ENCODE measurements at regions not wholly inside any gene's neighbourhood (a gene's known extent, or its start where the extent isn't known, plus 50 kb on each side); places are given as distances from the start of the nearest gene placed in this dataset.
"Not testable (repeated sequence)": the region's sequence is repeated elsewhere in the genome, so short reads cannot be mapped to it uniquely, and the experiment has no call there.

DNA sequence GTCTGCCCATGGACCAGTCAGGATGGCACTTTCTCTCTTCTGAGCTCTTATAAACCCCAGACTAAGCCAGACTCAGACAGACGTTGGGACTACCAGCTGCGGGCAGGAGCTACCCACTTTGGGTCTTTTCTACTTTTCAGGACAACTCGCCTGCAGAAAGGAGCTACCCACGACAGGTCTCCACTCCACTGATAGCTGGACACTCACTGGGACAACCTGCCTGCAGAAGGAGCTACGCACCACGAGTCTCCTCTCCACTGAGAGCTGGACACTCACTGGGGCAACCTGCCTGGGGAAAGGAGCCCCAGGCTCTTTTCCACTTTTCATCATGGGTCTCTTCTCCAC is 1440.2 kb upstream of the ACO1 start:
- no peak for DNase-seq (ENCODE audit: low read depth in 2 of 2)

DNA sequence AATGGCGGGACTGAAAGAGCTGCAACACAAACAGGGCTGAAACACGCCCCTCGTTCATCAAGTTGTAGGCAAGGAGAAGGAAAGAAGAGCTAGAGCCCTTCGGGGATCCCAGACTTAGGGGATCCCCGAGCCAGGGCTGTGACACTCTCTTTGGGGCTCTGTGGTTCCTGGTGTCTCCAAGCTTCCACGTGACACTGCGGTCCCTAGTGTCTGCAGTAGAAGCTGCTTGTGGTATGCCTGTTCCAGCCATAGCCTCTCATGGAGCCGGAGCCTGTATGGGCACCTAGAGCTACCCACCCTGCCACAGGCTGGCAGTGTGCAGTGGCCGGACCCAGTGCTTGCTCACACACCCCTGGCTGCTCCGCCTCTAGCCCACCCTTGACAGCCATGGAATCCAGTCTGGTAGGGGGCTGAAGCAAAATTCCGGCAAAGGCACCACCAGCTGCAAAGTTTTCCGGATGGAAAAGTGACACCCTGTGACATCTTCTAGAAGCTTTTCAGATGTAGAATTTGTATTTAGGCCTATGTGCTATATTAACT is 1439.6 kb upstream of the ACO1 start:
- no peak for DNase-seq (ENCODE audit: low read depth in 2 of 2)

DNA sequence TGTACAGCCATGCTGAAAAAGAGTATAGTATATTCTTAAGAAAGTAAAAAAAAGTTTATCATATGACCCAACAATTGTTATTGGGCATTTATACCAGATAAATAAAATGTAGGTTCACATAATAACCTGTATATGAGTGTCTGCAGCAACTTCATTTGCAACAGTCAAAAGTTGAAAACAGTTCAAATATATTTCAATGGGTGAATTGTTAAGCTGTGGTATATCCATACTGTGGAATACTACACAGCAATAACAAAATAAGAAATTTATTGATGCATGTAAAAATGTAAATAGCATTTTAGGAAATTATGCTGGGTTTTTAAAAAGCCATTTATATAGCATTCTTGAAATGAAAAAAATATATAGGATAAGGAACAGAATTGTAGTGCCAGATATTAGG is 1420.1 kb upstream of the ACO1 start:
- DNase-seq (ENCODE audit: low read depth in 2 of 2): no peak

DNA sequence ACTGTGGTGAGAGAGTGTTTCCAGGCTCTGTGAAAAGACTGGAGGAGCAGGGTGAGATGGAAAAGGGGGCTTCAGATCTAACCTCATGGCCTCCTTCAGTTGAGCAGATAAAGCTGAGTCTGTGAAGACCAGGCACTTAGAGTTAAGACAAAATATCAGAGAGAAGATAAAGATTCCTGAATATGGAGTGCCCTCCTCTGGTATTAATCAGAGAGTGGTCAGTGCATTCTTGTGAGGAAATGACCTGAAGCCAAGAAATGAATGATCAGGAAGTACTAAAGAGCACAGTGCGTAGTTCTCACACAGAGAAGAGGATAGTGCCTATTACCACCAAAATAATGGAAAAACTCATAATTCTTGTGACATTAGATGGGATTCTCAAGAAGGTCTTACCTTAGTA is 1417.0 kb upstream of the ACO1 start:
- no peak for DNase-seq (ENCODE audit: low read depth in 2 of 2)

DNA sequence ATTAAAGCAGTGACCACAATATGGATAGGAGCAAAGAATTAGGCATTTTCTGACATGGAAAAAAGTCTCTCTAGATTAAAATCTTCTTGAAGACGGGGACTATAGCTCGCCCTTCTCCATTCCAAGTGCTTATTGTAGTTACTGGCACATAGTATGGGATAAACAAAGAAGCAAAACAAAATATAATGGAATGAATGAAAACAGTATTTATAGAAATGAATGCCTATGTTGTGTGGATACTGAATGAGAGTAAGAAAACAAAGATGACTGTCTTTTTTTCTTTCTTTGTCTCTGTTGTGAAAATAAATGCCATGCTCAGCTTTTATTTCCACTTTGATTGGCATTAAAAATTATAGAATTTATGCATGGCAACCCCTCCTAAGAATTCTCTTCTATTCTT is 1414.3 kb upstream of the ACO1 start:
- DNase-seq (ENCODE audit: low read depth in 2 of 2): no peak

DNA sequence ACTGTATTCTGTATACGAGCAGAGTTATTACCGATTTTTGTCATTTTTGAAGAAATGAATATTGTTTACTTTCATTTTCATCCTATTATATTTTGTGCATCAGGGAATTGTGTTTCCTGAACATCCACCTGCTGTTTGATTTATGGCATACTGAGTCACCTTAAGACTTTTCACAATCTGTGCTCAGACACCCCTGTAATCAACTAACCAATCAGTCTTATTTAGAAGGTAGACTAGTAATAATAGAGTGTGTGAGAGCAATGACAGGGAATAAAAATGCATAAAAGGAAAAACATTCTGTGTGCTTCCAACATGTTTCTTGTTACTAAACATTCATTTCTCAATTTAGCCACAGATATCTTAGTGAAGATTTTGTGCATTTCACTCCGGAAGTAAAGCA is 1413.6 kb upstream of the ACO1 start:
- no peak for DNase-seq (ENCODE audit: low read depth in 2 of 2)

DNA sequence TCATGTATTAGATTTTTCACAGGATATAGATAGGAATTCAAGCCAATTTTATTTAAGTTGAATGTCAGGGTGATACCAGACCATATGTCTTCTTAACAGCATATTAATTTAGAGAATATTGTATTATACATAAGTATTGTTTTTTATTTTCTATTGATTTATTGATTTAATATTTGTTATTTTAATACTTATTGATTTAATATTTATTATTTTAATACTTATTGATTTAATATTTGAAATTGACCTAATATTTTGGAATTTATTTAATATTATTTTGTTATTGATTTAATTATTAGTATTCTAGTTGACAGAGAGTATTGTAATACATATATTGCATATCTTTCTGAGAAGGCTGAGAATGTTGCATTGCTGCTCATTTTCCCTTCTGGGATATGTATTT is 1411.8 kb upstream of the ACO1 start:
- no peak for DNase-seq (ENCODE audit: low read depth in 2 of 2)

DNA sequence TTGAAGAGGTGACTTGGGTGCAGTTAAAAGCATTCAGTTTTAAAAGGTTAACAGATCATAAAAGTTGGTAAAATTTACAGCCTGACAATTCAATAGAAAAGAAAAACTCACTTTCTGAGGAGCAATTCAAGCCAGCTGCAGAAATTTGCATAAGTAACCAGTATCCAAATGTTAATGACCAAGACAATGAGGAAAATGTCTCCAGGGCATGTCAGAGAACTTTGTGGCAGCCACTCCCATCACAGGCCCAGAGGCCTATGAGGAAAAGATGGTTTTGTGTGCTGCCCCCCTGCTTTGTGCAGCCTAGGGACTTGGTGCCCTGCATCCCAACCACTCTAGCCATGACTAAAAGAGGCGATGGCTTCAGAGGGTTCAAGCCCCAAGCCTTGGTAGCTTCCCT is 1406.5 kb upstream of the ACO1 start:
- no peak for DNase-seq (ENCODE audit: low read depth in 2 of 2)

DNA sequence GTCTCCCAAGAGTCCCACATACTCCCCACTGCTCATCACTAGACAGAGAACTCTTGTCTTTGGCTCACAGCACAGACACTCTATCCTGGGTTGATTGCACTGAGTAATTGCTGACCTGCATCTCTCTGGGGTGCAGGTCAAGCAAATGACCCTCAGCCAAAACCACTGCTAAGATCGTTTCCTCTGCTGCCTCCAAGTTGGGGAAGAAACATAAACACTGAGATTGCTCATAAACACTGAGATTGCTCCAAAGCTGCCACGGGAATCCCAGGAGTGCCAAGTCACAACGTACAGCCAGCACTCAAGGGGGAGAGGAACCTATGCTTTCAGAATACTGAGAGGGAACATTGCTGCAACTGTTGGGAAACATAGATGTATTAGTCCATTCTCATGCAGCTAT is 1402.1 kb upstream of the ACO1 start:
- no peak for DNase-seq (ENCODE audit: low read depth in 2 of 2)

DNA sequence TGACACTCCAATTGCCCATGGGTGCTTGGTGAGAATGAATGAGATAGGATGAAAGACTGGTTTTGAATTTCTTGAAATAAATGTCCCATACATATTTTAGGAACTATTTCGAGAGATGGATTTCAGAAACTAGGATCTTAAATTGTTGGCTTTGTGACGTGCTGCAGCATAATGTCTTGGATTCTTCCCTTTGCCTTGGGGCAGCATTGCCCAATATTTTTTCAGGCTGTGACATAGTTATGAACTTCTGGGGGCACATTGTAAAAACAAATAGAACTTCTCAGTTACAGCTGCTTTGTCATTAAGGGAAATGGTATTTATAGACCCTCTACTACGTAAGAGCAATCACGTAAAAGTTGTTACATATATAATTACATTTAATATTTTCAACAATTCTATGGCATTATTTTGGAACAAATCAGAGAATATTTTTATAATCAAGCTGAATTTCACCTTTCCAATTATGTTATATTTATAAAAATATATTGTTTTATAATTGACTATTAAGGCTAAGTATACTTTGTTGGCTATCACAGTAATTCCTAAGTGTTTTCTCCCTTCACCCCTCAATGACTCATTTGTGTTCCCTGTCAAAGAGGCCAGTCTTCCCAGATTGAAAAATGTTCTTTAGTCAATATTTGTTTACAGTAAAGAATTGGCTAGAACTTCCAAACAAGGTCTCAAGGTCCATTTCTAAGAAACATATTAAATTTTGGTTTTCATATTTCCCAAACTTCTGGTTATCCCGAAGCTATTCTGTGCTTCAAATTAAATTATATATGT is 1388.3 kb upstream of the ACO1 start:
- no peak for DNase-seq (ENCODE audit: low read depth in 2 of 2)

DNA sequence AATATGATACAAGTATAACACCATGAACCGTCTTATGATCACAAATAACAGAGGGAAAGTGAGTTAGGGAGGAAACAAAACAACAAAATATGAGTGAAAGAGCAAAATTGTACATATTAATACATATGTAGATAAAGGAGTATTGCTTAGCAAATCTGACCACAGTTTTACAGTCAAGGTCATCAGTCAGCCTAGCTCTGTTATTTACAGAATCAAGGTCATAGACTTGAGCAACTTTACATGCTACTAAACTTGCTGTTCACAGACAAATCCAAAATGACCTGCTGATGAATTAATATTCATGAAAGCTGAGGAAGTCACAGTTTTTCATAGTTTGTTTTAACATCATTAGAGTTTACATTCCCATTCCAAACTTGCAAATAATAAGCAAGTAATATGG is 1387.7 kb upstream of the ACO1 start:
- DNase-seq (ENCODE audit: low read depth in 2 of 2): no peak

DNA sequence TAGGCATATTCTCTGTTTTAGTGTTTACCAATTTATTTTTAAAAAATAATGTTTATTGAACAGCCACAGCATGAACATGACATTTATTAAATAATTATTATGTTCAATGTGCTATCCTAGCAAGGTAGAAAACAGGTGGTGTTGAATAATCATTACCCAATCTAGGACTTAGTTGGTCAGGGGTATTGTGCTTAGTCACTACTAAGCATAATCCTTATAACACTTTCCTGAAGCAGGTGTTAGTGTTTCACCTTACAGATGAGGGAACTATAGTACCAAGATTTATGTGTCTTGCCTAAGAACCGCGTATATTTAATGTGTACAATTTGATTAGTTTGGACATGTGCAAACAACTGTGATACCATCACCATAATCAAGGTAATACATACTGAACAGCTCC is 1387.2 kb upstream of the ACO1 start:
- DNase-seq (ENCODE audit: low read depth in 2 of 2): no peak

DNA sequence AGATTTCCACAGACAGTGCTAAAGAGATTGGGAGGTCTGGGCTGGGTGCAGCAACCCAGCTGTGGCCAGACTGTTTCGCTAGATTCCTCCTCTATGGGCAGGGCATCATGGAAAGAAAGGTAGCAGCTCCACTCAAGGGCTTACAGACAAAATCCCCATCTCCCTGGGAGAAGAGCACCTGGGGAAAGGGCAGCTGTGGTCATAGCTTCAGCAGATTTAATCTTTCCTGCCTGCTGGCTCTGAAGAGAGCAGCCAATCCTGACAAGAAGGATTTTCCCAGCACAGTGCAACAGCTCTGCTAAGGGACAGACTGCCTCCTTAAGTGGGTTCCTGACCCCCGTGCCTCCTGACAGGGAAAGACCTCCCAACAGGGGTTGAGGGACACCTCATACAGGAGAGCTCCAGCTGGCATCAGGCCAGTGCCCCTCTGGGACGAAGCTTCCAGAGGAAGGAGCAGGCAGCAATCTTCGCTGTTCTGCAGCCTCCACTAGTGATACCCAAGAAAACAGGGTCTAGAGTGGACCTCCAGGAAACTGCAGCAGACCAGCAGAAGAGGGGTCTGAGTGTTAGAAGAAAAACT is 1379.3 kb upstream of the ACO1 start:
- DNase-seq (ENCODE audit: low read depth in 2 of 2): no peak

DNA sequence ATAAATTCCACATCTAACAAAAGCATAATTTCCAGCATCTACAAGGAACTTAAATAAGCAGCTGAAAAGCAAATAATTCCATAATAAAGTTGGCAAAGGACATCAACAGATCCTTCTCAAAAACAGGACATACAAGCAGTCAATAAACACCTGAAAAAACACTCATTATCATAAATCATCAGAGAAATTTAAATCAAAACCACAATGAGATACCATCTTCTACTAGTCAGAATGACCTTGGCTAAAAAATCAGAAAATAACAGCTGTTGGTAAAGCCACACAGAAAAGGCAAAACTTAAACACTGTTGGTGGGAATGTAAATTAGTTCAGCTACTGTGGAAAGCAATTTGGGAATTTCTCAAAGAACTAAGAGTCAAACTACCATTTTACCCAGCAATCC is 1371.1 kb upstream of the ACO1 start:
- DNase-seq (ENCODE audit: low read depth in 2 of 2): no peak

DNA sequence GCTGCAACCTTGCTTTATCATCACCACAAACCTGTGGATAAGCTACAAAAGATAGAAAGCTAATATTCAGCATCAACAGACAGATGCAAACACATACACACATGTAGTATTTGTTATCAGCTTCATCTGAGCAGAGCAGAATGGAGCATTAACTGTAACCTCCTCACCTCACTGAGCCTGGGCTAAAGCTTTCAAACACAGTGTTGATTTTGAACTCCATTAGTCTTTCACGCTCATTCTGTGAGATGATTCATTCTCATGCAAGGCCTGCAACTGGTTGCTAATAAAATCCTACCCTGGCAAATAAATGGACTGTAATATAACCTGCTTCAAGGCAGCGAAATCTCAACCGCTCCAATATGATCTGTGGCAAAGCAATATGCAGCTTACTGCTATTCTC is 1360.6 kb upstream of the ACO1 start:
- no peak for DNase-seq (ENCODE audit: low read depth in 2 of 2)

DNA sequence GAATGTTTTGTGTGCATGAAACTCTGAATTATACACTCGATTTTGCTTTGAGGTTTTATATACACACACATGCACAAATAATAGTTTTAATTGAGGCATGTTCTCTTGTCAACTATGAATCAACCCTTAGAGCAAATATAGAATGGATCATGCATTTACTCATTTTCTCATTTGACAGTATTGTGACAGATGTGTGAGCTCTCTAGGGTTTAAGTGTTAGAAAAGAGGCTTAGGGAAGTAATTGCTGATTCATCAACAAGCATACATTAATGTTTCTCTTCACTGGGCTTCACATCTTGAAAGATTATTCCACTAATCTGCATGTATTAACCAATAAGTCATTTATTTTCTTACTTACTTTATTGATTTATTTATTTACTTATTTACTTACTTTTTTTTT is 1356.8 kb upstream of the ACO1 start:
- DNase-seq (ENCODE audit: low read depth in 2 of 2): no peak

DNA sequence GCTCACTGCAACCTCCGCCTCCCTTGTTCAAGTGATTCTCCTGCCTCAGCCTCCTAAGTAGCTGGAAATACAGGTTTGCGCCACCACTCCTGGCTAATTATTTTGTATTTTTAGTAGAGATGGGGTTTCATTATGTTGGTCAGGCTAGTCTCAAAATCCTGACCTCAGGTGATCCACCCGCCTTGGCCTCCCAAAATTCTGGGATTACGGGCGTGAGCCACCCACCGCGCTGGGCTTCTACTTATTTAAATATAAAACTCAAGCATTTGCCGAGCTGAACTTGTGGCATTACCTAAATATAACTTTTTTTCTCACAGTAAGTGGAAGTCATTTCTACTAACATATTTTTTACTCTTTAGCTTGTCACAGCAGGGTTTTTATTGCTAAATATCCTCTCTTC is 1356.3 kb upstream of the ACO1 start:
- DNase-seq (ENCODE audit: low read depth in 2 of 2): no peak

DNA sequence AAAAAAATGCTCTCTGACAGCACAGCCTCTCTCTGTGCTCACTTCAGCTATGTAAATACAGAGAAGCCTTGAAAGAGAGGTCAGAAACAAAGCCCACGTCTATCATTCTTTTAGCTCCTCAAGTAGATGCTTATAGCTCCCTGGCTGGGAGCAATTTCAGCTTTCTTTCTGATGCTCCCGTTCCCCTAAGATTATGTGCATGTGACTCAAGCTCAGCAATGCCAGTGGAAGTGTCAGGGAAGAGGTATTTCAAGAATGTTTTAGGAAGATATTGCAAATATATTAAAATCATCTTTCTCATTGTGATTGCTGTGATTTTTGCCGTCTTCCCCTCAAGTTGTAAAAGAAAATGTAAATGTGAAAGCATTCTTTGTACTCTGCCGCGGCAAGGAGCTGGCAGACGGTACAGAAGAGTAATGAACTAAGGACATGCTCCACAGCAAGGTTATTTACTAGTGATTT is 1353.7 kb upstream of the ACO1 start:
- no peak for DNase-seq (ENCODE audit: low read depth in 2 of 2)

DNA sequence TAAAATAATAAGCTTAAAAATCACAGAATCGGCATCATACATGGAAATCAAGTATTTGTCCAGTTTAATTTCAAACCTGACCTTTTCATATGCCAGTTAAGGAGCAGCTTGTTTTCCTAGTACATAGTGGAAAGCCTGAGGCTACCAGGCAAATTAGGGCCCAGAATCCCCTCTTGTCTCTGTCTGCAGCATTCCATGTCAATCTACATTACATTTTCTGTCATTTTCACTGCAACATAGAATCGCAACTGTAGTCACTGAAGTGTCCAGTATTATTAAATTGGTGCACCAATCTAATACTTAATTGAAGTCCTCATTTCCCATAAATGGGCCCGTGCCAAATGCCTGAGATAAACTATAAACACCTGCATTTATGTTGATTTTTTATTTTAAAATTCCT is 1352.2 kb upstream of the ACO1 start:
- DNase-seq (ENCODE audit: low read depth in 2 of 2): no peak

DNA sequence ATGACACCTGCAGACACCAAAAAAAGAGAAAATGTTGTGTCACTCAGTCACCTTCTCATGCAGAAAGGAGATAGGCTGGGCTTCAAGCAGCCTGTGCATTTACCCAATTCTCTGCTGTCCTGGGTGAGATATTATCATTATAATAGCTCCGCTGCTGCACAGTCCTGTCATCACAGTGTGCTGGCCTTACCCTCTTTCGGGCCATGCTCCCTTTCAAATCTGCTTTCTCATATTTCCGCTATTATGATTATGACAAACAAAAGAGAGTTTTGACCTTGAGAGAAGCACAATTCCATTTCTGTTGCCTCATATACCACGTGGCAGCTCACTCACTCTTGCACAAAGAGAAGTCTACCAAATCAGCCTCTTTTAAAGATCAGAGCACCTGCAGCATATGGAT is 1350.1 kb upstream of the ACO1 start:
- no peak for DNase-seq (ENCODE audit: low read depth in 2 of 2)

DNA sequence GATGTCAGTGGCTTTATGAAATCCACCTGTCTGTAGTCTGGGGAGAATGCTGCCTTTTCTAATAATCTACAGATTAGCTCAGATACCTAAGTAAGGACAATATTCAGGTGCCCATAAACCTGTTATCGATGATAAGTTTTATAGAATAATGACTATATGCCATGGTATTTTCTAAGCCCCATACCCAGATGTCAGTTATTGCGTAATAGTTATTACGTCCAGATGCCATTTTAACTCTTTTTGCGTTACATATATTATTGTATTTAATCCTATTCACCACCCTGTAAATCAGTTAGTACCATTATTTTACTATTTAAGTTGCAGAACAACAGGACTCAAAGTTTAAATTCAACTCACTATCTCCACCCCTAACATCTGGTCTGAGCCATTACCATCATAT is 1343.9 kb upstream of the ACO1 start:
- no peak for DNase-seq (ENCODE audit: low read depth in 2 of 2)

DNA sequence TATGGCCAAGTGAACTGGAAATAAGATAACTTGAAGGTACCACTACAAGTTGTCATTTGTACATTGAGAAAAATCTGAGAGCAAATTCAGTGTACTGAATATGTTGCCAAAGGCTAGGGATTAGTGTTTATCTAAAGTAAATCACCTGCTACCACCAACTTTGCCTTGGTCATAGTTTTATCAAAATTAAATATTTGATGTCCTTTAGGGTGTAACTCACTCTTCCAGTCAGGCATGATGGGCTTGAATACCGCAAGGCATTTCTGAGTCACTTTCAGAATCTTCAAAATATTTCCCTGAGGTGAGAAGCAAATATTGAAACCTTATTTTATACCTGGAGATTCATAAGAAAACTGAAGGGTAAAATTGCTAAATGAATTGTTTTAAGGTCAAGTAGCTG is 1338.6 kb upstream of the ACO1 start:
- DNase-seq (ENCODE audit: low read depth in 2 of 2): no peak

DNA sequence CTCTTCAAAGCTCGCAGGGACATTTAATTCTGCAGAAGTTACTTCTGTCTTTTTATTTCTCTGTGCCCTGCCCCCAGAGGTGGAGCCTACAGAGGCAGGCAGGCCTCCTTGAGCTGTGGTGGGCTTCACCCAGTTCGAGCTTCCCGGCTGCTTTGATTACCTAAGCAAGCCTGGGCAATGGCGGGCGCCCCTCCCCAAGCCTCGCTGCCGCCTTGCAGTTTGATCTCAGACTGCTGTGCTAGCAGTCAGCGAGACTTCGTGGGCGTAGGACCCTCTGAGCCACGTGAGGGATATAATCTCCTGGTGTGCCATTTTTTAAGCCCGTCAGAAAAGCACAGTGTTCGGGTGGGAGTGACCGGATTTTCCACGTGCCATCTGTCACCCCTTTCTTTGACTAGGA is 1322.9 kb upstream of the ACO1 start:
- not testable (repeated sequence) for DNase-seq (ENCODE audit: low read depth in 2 of 2)

DNA sequence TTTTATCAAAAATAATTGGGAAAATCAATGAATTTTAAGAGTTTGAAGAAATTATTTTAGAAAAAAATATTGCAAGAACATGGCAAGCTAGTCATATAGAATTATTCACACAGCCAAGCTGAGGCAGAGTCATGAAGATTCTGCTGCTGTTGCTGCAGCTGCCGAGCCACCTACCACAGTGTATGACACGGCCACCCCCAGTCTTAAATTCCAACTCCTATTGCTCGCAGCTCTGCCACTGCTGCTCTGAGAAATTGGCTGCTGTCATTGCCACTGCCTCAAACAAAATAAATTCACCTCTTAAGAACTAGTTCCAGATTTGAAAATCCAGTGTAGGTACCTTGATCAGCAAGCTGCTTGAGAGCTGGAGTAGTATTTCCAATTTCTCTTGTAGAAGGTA is 1318.8 kb upstream of the ACO1 start:
- no peak for DNase-seq (ENCODE audit: low read depth in 2 of 2)

Measured in stimulated activated CD4-positive, alpha-beta T cell treated with anti-CD3 and anti-CD28 coated beads, Interleukin-12 subunit alpha, Interleukin-12 subunit beta, amount 100 ng/mL, for 24 hours (primary cell).